ENCODE measurements at regions not wholly inside any gene's neighbourhood (a gene's known extent, or its start where the extent isn't known, plus 50 kb on each side); places are given as distances from the start of the nearest gene placed in this dataset.

DNA sequence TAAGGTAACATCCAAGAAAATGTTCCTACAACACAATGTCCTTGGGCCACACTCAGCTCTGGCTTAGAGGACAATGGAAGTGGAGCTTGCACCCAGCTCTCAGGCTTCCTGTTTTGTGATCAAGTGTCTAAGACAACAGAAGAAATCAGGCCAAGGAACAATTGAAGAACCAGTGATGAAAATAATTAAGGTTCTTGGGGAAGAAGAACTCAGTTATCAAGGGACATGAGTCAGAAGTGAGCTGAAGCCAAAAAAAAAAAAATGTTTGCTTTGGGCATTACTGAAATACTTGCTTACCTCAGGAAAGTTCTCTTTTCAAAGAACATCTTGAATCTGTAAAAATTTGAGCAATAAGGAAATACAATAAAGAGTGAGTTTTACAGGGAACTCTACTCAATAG, 299.0 kb downstream of the FBXO15 start:
- no peak for DNase-seq (ENCODE audit: low spot score)
- H3K4me3 ChIP-seq (ENCODE audit: low read depth in 1 of 3, low read length in 3 of 3), result no peak overlapping the region
- H3K27ac ChIP-seq (ENCODE audit: low read depth in 1 of 2, low read length in 2 of 2), result no peak overlapping the region
- no peak for TF ChIP-seq NR2F2 (IDR thresholded peaks at IDR 0.05)
- TF ChIP-seq RAD21 (IDR thresholded peaks at IDR 0.05), result no peak
- no peak for TF ChIP-seq YY1 (IDR thresholded peaks at IDR 0.05)
- TF ChIP-seq, protein P1, sequence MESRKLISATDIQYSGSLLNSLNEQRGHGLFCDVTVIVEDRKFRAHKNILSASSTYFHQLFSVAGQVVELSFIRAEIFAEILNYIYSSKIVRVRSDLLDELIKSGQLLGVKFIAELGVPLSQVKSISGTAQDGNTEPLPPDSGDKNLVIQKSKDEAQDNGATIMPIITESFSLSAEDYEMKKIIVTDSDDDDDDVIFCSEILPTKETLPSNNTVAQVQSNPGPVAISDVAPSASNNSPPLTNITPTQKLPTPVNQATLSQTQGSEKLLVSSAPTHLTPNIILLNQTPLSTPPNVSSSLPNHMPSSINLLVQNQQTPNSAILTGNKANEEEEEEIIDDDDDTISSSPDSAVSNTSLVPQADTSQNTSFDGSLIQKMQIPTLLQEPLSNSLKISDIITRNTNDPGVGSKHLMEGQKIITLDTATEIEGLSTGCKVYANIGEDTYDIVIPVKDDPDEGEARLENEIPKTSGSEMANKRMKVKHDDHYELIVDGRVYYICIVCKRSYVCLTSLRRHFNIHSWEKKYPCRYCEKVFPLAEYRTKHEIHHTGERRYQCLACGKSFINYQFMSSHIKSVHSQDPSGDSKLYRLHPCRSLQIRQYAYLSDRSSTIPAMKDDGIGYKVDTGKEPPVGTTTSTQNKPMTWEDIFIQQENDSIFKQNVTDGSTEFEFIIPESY (IDR thresholded peaks at IDR 0.05), result no peak
- H3K9ac ChIP-seq (ENCODE audit: low read depth in 1 of 2, low read length in 2 of 2), result no peak overlapping the region
- no peaks in the 10 kb centered on the region for H3K36me3 ChIP-seq (ENCODE audit: control insufficient read depth in 4 of 4, insufficient read depth in 3 of 4, low read depth in 1 of 4, low read length in 3 of 4)
- no peaks in the 10 kb centered on the region for H3K9me3 ChIP-seq (ENCODE audit: control insufficient read depth in 4 of 4, low read length in 3 of 4)
- H3K4me1 ChIP-seq (ENCODE audit: control insufficient read depth in 4 of 4, insufficient read depth in 4 of 4, low read length in 3 of 4), result no peaks in the 10 kb centered on the region
- H3K27me3 ChIP-seq (ENCODE audit: control insufficient read depth in 4 of 4, insufficient read depth in 4 of 4, low read length in 3 of 4), result peaks cover 0 to under 1% (median 0%) of the 10 kb centered on the region in 4 donors

DNA sequence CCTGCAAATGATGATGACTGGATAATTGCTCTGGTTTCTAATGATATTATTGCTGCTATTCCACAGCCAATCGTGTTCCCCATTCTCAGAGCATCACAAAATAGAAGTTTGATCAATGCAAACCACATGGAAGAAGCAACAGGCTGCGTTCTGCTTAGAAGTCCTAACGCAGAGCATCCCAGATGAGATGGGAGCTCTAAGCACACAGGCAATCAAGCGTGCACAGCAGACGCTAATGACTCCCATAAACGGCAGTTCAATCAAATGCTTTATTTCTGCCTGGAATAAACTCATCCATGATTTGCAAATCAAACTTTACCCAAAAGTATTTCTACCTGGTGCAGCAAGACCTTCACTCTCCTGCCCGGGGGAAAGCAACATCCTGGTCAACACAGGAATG, 304.2 kb downstream of the FBXO15 start:
- Histone ChIP-seq H3K36me3 (ENCODE audit: control insufficient read depth in 4 of 4, insufficient read depth in 3 of 4, low read depth in 1 of 4, low read length in 3 of 4) (no peaks in the 10 kb centered on the region), H3K9ac (ENCODE audit: low read depth in 1 of 2, low read length in 2 of 2) (no peak overlapping the region), H3K4me1 (ENCODE audit: control insufficient read depth in 4 of 4, insufficient read depth in 4 of 4, low read length in 3 of 4) (no peaks in the 10 kb centered on the region), H3K27me3 (ENCODE audit: control insufficient read depth in 4 of 4, insufficient read depth in 4 of 4, low read length in 3 of 4) (peaks cover 0 to 3% (median 0%) of the 10 kb centered on the region in 4 donors), H3K9me3 (ENCODE audit: control insufficient read depth in 4 of 4, low read length in 3 of 4) (no peaks in the 10 kb centered on the region), H3K27ac (ENCODE audit: low read depth in 1 of 2, low read length in 2 of 2) (no peak overlapping the region), H3K4me3 (ENCODE audit: low read depth in 1 of 3, low read length in 3 of 3) (no peak overlapping the region)
- no peak for DNase-seq (ENCODE audit: low spot score)
- WGBS, result 53% methylated on average over 7 of the region's 7 CpGs
- no peak for TF ChIP-seq TAF1 (conservative IDR thresholded peaks at IDR 0.05)

DNA sequence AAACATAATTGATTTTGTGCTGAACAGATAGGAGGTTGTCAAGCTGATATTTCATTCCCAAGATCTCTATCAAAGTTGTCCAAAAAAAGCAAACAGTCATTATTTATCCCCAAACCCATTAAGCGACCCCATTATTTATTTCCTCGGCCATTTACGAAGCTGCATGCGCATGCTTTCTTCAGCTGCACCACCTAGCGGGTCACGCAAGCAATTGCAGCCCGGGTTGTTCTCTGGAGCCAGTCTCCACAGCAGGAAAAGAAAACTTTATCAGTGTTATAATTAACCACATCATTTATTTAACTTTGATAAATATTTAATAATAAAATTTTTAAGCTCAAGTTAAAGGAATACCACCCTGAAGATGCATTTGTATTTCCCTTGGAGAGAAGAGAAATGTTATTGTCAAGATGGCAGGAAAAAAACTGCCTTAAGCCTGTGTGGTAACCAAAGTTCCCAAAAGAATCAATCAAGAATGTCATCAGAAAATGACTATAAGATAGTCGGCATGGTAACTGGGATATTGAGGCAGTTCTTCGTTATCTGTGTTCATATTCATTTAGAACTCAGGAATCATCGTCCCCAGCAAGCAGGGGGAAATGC, 304.7 kb downstream of the FBXO15 start:
- no peaks in the 10 kb centered on the region for H3K4me1 ChIP-seq (ENCODE audit: control insufficient read depth in 4 of 4, insufficient read depth in 4 of 4, low read length in 3 of 4)
- H3K4me3 ChIP-seq (ENCODE audit: low read depth in 1 of 3, low read length in 3 of 3), result no peak overlapping the region
- H3K9me3 ChIP-seq (ENCODE audit: control insufficient read depth in 4 of 4, low read length in 3 of 4), result no peaks in the 10 kb centered on the region
- H3K36me3 ChIP-seq (ENCODE audit: control insufficient read depth in 4 of 4, insufficient read depth in 3 of 4, low read depth in 1 of 4, low read length in 3 of 4), result no peaks in the 10 kb centered on the region
- H3K9ac ChIP-seq (ENCODE audit: low read depth in 1 of 2, low read length in 2 of 2), result no peak overlapping the region
- 4% methylated on average over 10 of the region's 10 CpGs for WGBS
- peak; percentile 44 for DNase-seq (ENCODE audit: low spot score)
- TF ChIP-seq, protein P1 (IDR thresholded peaks at IDR 0.05), result no peak
- TF ChIP-seq NR2F2 (IDR thresholded peaks at IDR 0.05) (no peak), FOXA1 (IDR thresholded peaks at IDR 0.05) (no peak), HNF4A (conservative IDR thresholded peaks at IDR 0.05) (no peak), RAD21 (IDR thresholded peaks at IDR 0.05) (peak; percentile 82 to 86), YY1 (IDR thresholded peaks at IDR 0.05) (peak; percentile 17), FOXA2 (IDR thresholded peaks at IDR 0.05) (no peak), RXRA (IDR thresholded peaks at IDR 0.05) (no peak), EGR1 (IDR thresholded peaks at IDR 0.05; ENCODE audit: low read depth in 2 of 2) (no peak), JUND (IDR thresholded peaks at IDR 0.05) (no peak), TAF1 (conservative IDR thresholded peaks at IDR 0.05) (no peak), HNF4G (IDR thresholded peaks at IDR 0.05) (no peak), GABPA (IDR thresholded peaks at IDR 0.05 in 1 of 2, conservative IDR thresholded peaks at IDR 0.05 in 1 of 2) (no peak), SP1 (IDR thresholded peaks at IDR 0.05) (no peak)
- TF ChIP-seq, protein P2, sequence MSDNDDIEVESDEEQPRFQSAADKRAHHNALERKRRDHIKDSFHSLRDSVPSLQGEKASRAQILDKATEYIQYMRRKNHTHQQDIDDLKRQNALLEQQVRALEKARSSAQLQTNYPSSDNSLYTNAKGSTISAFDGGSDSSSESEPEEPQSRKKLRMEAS (IDR thresholded peaks at IDR 0.05), result no peak
- TF ChIP-seq, protein P3, sequence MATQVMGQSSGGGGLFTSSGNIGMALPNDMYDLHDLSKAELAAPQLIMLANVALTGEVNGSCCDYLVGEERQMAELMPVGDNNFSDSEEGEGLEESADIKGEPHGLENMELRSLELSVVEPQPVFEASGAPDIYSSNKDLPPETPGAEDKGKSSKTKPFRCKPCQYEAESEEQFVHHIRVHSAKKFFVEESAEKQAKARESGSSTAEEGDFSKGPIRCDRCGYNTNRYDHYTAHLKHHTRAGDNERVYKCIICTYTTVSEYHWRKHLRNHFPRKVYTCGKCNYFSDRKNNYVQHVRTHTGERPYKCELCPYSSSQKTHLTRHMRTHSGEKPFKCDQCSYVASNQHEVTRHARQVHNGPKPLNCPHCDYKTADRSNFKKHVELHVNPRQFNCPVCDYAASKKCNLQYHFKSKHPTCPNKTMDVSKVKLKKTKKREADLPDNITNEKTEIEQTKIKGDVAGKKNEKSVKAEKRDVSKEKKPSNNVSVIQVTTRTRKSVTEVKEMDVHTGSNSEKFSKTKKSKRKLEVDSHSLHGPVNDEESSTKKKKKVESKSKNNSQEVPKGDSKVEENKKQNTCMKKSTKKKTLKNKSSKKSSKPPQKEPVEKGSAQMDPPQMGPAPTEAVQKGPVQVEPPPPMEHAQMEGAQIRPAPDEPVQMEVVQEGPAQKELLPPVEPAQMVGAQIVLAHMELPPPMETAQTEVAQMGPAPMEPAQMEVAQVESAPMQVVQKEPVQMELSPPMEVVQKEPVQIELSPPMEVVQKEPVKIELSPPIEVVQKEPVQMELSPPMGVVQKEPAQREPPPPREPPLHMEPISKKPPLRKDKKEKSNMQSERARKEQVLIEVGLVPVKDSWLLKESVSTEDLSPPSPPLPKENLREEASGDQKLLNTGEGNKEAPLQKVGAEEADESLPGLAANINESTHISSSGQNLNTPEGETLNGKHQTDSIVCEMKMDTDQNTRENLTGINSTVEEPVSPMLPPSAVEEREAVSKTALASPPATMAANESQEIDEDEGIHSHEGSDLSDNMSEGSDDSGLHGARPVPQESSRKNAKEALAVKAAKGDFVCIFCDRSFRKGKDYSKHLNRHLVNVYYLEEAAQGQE (IDR thresholded peaks at IDR 0.05), result no peak
- TF ChIP-seq, protein P4, sequence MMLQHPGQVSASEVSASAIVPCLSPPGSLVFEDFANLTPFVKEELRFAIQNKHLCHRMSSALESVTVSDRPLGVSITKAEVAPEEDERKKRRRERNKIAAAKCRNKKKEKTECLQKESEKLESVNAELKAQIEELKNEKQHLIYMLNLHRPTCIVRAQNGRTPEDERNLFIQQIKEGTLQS (IDR thresholded peaks at IDR 0.05), result no peak
- TF ChIP-seq, protein P5, sequence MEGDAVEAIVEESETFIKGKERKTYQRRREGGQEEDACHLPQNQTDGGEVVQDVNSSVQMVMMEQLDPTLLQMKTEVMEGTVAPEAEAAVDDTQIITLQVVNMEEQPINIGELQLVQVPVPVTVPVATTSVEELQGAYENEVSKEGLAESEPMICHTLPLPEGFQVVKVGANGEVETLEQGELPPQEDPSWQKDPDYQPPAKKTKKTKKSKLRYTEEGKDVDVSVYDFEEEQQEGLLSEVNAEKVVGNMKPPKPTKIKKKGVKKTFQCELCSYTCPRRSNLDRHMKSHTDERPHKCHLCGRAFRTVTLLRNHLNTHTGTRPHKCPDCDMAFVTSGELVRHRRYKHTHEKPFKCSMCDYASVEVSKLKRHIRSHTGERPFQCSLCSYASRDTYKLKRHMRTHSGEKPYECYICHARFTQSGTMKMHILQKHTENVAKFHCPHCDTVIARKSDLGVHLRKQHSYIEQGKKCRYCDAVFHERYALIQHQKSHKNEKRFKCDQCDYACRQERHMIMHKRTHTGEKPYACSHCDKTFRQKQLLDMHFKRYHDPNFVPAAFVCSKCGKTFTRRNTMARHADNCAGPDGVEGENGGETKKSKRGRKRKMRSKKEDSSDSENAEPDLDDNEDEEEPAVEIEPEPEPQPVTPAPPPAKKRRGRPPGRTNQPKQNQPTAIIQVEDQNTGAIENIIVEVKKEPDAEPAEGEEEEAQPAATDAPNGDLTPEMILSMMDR (IDR thresholded peaks at IDR 0.05; ENCODE audit: low read depth, low read length, missing input control), result peak; percentile 96
- peaks cover 0 to 3% (median 0%) of the 10 kb centered on the region in 4 donors for H3K27me3 ChIP-seq (ENCODE audit: control insufficient read depth in 4 of 4, insufficient read depth in 4 of 4, low read length in 3 of 4)
- H3K27ac ChIP-seq (ENCODE audit: low read depth in 1 of 2, low read length in 2 of 2), result no peak overlapping the region

Data from liver (tissue), 8 donors.